ENCODE measurements at regions not wholly inside any gene's neighbourhood (a gene's known extent, or its start where the extent isn't known, plus 50 kb on each side); places are given as distances from the start of the nearest gene placed in this dataset.

DNA sequence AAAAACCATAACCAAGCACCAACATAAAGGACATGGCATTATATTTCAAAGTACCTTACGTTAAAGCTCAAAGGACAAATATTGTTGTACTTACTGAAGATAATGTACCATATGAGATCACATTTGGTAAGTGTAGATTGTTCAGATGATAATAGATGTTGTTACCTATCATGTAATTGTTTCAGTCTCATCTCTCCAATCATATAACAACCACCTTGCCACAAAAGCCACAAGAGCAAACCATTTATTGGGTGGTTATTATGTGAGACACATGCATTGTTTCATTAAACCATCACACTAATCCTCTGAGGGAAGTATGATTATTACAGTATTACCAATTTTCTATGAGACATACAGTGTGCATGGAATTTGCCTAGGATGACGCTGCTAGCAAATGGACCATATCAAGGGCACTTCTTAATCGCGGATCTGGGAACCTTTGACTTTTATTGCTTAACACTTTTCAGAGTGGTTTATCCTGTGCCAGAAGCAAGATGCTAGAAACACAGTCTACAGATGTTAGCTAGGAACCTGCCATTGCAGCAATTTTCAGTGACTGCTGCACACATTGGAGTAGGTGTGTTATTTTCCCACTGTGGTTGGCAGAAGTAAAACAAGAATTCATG lies 149.8 kb upstream of the AKIRIN2 start:
- DNase-seq, result no peak

DNA sequence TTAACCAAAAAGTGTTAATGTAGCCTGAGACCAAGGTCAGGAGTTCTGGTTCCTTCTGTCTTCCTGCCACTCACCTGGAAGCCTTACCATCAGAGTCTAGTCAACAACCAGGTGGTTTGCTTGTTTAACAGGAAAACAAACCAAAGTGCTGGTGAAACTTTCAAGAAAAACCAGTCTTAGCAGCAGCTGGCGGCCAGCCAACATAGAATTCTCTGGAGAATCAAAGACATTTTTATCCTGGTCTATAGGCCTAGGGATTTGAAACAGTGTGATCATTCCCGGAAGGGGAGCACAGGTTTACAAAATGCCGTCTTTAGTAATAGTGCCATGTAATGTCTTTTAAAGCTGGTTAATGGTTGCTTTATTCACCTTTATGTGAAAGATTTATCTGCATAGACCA lies 146.6 kb upstream of the AKIRIN2 start:
- no peak for DNase-seq

DNA sequence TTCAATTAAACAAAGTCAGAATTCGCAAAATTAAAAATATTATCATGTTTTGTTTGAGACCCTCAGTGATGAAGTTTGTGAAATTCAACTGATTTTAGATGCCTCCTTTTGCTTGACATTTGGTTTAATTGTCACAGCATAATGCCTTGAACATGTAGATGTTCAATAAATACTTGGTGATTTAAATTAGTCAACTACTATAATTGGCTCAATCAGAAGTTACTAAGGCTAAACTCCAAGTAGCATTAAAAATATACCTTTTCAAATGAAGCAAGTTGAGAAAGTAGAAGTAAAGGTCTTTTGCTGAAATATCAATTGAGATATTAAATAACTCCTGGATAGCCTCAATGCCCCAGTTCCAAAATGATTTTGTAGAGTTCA lies 145.8 kb upstream of the AKIRIN2 start:
- no peak for DNase-seq

DNA sequence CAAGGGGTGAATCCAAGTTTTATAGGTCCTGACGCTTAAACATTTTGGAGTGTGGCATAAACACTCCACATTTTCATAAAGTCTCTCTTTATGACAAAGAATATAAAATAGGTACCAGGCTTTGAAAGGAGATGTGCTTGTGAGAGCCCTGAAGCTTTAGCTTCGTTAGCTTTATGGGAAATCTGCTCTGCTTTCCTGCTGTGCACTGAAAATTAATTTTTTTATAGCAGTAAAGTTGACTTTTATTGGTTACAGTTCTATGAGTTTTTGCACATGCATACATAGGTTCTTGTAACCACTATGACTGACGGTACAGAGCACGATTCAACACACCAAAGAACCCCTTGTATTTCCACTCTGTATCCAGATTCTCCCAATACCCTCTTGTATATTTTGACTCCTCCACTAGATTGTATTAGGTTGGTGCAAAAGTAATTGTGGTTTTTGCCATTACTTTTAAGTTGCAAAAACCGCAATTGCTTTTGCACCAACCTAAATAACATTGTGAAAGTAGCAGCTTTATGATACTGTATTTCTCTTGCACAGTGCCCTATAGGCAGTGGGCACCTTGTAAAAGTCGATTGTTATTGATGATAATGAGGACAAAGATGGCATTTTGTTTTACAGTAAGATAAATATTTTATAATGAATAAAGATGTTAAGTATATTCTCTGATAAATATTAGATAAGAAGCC lies 145.2 kb upstream of the AKIRIN2 start:
- DNase-seq, result no peak

DNA sequence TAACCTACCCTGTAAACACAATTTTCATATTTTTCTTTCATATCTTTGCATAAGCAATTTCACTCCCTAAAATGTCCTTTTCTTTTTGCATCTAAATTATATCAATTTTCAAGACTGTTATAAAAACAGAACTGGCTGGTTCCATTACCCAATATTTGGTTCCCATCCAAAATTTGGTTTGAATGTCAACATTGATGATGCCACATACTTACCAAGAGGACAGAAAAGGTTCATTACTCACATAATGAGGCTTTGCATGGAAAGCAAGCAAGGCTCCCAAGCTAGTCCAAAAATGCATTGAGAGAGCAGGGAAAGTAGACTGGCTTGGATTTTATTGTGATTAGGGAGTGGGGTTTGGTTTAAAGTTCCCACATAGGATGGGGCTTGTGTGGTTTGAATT lies 144.4 kb upstream of the AKIRIN2 start:
- DNase-seq, result no peak

DNA sequence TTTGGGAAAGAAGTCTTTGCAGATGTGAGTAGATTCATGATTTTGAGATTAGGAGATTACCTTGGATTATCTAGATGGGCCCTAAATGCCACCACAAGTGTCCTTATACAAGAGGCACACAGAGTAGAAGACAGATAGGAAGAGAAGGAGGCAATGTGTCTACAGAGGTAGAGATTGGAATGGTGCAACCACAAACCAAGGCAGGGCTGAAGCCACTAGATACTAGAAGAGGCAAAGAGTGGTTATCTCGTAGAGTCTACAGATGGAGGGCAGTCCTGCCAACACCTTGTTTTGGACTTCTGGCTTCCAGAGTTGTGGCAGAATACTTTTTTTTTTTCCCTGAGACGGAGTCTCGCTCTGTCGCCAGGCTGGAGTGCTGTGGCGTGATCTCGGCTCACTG lies 138.3 kb upstream of the AKIRIN2 start:
- DNase-seq, result no peak

DNA sequence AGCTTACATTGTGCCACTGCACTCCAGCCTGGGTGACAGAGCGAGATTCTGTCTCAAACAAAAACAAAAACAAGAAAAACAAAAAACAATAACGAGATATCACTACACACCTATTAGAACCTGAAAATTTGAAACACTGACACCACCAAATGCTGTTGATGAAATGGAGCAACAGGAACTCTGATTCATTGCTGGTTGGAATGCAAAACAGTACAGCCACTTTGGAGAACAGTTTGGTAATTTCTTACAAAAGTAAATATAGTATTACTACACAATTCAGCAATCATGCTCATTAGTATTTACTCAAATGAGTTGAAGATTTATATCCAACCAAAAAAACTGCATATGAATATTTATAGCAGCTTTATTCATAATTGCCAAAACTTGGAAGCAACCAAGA lies 135.8 kb upstream of the AKIRIN2 start:
- DNase-seq, result no peak

DNA sequence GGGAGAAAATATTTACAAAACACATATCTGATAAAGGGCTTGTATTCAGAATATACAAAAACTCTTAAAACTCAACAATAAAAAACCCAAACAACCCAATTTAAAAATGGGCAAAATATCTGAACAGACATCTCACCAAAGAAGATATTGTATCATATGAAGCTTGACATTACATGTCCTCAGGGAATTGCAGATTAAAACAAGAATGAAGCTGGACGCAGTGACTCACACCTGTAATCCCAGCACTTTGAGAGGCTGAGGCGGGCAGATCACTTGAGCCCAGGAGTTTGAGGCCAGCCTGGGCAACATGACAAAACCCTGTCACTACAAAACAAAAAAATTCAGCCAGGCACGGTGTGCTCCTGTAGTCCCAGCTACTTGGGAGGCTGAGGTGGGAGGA lies 135.4 kb upstream of the AKIRIN2 start:
- no peak for DNase-seq

DNA sequence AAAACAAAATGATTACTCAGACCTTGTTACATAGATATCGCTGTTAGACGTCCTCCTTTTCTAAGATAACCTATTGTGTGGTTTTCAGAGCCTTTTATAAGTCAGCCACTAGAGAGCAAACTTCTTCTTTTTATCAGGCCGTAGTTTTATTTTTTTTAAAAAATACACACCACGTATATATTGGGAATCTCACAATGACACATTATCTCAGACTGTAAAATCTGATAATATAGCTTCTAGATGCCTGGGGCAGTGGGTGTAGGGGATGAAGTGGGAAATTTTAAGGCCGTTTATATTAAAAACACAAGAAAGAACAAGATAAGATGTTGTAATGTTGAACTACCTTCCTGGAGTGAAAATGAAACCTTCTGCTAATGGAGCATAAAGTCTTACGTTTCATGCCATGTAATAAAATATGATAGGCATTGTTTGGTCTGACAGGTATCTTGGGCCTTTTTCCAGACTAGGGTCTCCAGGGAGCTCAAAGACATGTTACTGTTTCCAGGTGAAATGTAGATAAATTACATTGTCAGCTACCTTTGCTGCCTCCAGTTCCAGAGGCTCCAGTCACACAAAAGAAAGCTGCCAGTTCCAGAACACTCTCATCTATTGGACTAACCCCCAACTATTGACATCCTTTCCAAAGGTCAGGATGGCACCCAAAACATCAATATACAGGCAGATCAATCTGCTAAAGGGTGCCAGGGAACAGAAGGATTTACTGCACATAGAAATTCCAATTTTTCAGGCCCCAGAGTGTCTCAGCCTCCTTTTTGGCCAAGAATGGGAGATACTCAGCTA lies 130.2 kb upstream of the AKIRIN2 start:
- peak in 1 of 3 donors; percentile 64 for DNase-seq

DNA sequence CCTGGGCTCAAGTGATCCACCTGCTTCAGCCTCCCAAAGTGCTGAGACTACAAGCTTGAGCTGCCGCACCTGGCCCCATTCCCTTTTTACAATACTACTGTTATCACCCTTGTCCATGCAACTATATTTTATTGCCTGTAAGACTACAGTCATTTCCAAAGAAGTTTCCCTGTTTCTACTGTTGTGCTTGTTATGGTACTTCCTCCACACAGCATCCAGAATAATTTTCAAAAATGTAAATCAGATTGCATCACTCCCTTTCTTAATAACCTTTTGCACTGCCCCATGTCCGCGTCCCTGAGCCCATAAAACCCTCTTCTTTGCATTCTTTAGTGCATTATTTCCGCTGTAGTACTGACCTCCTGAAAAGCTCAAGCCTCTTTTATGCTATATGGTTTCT lies 128.9 kb upstream of the AKIRIN2 start:
- DNase-seq, result no peak

DNA sequence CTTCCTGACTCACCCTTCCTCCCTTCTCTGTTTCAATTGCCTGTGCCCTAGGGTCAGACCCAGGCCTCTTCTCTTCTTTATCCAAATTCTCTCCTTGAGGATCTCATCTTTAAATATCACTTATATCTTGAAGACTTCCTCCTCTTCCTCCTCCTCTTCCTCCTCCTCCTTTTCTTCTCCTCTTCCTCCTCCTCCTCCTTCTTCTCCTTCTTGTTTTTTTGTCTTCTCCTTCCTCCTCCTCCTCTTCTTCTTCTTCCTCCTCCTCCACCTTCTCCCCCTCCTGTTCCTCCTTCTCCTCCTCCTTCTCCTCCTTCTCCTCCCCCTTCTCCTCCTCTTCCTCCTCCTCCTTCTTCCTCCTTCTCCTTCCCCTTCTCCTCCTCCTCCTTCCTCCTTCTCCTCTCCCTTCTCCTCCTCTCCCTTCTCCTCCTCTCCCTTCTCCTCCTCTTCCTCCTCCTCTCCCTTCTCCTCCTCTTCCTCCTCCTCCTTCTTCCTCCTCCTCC lies 127.6 kb upstream of the AKIRIN2 start:
- DNase-seq, result no peak

DNA sequence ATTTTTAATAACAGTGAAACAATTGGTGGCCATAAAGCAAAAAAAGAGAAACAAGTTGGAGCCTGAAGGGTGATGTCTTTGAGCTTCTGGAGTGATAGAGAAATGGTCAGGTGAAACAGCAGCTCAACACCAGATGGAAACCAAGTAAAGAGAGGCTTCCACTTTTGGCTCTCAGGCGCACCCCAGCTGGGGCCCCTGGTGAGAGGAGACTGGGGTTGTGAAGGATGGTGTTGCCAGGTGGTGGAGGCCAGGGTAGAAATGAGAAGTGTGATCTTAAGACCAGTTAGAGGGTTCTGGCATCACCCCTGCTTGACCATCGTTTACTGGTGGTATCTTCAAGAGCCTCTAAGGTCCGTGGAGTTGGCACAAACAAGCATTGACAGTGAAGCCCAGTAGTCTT lies 126.0 kb upstream of the AKIRIN2 start:
- no peak for DNase-seq

DNA sequence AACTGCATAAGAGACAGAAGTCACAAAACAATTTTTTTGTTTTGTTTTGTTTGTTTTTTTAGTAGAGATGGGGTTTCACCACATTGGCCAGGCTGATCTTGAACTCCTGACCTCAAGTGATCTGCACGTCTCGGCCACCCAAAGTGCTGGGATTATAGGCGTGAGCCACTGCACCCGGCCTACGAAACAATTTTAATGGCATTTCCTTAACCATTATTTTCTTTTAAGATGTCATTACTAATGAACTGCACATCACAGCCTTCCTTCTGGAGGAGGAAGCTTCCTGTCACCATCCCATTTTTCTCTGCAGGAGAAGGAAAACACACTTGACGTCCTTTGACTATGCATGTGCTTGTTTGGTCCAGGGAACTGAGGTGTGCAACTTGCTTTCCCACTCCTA lies 125.3 kb upstream of the AKIRIN2 start:
- no peak for DNase-seq

DNA sequence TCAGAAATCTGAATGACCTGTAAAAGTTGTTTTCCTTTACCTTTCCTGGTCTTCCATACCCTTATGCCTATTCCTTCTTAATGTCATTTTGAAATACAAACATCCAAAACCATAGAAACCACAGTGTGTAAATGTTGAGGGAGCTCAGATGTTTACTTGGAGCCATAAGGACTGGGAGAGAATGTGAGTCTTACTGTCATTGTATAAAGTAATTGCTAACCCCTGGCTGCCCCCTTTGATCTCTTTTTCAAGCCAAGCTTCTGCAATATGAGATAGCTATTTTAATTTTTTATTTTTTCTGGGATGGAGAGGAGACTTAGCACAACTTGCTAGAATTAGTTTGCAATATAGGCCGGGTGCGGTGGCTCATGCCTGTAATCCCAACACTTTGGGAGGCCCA lies 124.4 kb upstream of the AKIRIN2 start:
- peak; percentile 72 to 90 (median 83) for DNase-seq

DNA sequence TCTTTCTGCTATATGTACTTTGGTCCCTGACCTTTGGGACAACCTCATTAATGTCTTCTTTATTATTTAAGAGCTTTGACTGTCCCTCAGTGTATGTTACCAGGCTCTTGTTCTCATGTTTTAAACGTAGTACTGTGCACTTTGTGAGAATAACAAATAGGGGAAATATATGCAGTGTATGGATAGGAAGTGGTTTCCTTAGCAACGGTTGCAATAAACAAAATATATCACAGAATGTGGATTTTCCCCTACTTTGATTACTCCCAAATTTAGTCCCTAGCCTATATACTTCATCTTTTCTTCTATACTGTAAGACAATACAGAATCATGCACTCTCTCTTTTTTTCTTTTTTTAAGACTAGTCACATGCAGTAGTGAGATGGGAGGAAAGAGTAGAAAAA lies 123.8 kb upstream of the AKIRIN2 start:
- peak in 2 of 3 donors; percentile 58 to 84 for DNase-seq

DNA sequence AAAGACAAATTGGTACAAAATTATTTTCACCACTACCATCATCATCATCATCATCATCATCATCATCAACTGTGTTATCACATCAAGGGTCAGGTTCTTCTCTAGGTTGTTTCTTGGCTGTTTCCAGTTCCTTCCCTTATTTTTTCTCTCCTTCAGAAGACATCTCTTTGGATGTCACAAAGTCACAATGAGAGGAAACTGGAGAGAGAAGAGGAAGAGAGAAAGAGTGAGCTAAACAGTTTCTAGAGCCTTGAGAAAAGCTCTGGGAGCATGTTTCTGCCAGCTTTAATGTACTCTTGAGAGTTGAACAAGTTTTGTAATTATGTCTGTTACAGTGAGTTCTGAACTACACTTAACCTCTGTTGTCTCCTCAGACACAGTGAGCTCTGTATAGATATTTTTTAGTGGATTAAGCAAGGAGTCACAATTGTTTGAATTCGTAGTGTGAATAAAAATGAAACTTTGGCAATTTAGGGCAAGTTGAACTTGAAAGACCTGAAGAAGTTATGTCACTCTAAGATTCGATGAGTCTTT lies 123.0 kb upstream of the AKIRIN2 start:
- peak in 2 of 3 donors; percentile 40 to 71 for DNase-seq

DNA sequence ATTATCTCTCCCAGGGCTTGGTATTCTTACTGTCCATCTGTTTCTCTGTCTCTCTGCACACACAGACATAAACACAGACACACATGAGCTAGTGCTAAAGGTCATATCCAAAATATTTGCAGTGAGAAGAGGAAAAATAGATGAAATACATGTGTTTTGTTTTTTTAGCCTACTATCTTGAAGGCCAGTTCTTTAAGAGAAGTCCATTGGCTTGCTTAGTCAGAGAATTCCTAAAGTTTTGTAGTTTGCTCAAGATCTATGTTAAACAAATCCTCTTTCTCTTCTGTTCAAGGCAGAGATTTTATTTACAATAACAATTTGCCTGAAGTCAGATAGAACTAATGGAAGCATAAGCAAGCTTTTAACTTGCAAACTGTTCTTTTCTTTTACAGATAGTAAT lies 120.0 kb upstream of the AKIRIN2 start:
- DNase-seq, result peak in 1 of 3 donors; percentile 55

DNA sequence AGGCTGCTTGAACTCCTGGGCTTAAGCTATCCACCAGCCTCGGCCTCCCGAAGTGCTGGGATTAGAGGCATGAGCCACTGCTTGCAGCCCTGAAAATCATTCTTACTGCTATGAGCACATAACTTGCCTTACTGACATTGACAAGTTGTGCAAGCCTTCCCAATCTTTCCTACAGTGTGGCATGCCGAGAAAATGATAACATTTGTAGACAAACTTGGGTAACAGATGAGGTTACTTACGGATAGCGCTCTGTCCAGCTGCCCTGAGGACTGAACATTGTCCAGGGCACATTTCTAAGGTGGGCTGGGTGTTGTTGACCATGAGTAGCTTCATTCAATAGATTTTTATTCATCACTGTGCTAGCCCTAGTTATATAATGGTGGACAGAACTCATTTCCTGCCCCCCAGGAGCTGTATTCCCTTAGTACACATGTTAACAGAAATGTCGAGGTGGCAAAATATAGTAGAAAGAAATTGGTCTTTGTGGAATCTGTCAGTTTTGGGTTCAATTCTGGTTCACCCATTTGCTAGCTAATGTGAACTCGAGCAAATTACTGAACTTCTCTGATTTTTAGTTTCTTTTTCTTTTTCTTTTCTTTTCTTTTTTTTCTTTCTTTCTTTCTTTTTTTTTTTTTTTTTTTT lies 118.4 kb upstream of the AKIRIN2 start:
- DNase-seq, result no peak

DNA sequence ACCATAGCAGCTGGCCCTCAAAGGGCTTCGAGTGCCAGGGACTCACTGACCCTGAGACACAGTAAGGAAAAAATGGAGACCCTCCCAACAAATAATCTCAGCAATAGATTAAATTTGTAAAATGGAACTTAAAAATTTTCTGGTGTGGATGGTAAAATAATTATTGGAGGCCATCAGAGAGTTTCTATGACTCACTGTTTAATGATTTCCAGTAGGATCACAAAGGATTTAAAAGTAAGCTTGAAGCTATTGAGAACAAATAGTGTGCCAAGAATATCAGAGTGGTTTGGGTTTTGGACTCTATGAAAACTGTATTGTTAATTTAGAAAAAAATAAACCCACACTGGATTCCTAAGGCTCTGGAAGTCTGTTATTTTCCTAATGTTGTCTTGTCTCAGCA lies 115.2 kb upstream of the AKIRIN2 start:
- peak in 1 of 3 donors; percentile 56 for DNase-seq

DNA sequence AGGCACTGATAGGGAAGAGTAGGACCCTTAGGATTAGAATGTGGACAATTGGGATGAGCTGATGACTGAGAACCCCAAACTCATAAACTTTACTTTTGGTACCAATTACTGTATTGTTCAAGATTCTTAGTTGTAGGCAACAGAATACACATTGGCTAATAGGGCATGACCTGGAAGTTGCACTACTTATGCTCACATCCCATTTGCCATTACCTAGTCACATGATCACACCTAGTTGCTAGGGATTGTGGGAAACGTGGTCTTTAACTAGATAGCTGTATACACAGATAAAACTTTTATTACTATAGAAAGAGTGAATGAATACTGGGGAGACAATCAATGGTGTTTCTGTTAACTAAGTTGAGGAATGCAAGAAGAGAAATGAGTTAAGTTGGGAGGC lies 113.4 kb upstream of the AKIRIN2 start:
- DNase-seq, result no peak

DNA sequence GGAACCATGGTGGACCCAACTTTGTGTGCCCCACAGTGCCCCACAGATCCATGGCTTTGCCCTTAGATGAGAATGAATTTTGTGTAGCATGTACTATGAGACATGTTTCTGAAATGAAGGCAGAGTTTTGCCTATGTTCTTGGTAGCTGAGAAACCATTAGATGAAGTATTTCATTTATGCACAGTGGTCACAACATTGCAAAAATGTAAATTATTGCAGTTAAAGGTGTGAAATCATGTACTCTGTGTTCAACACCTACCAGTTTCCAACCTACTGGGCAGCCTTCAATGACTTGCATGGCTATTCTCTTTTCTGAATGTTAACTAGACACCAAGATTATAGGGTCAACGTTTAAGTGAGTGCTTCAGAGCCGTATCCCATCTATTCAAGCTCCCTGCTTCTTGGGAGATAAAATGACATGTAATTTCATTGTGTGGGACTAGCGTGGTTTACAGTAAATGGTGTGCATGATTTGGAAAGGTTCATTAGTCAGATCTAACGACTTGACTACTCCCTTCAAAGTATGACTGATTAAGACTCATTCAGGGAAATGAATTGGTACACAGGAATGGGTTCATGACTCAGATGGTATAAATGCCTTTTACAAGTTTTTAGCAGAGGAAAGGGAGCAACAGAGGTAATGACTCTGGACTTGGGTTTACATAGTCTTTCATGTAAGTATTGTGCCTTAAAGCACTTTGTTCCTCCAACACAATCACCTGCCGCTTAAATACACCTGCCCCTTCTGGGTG lies 106.1 kb upstream of the AKIRIN2 start:
- DNase-seq, result no peak
